Liver (tissue), 3 donors: ENCODE measurements at regions not wholly inside any gene's neighbourhood (a gene's known extent, or its start where the extent isn't known, plus 50 kb on each side); places are given as distances from the start of the nearest gene placed in this dataset.

Experiments
- ATF3 ChIP-seq: IDR thresholded peaks from 2 replicates; pipeline ENCODE4 v1.6.1; 2016; ENCODE audit warnings: antibody characterized with exemption
- CTCF ChIP-seq: fragments of 150-350 bp; IDR thresholded peaks from 2 replicates; pipeline ENCODE4 v1.5.1; 2017; ENCODE audit warnings: improper control_type of control experiment, low read depth, low read length; ENCODE audit not compliant: missing input control
- GABPA ChIP-seq, 2 donors: IDR thresholded peaks in 1 of 2; conservative IDR thresholded peaks in 1 of 2; 2 replicates each; pipeline ENCODE4 v1.6.1; 2016; ENCODE audit warnings: antibody characterized with exemption in 2 of 2, mild to moderate bottlenecking in 1 of 2, moderate library complexity in 1 of 2
- NR2F2 ChIP-seq: IDR thresholded peaks from 2 replicates; pipeline ENCODE4 v1.6.1; 2016; ENCODE audit warnings: antibody characterized with exemption
- RAD21 ChIP-seq, 2 donors: IDR thresholded peaks; 2 replicates each; pipeline ENCODE4 v1.6.1; 2016; ENCODE audit warnings: antibody characterized with exemption in 2 of 2, mild to moderate bottlenecking in 2 of 2
- REST ChIP-seq: IDR thresholded peaks from 2 replicates; pipeline ENCODE4 v1.6.1; 2016; ENCODE audit warnings: antibody characterized with exemption, mild to moderate bottlenecking
- ZBTB33 ChIP-seq: IDR thresholded peaks from 2 replicates; pipeline ENCODE4 v1.6.1; 2016; ENCODE audit warnings: antibody characterized with exemption
- donor health status: healthy.
- donor health status: healthy.

DNA sequence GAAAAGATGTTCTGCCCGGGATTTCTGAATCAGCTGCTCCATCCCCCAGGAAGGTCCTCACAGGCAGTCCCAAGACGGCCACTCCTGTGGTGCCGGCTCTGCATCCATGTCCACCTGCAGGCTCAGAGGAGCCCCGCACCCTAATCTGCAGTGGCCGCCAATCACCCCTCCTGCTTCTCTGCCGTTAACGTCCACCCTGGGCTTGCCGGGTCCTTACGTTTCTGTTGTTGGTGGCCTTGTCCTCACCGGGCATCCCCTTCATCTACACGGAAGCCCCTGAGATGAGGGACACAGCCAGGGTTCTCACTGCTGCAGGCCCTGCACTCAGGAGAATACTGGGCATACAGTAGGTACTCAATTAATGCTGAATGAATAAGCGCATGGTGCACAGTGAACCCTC lies 131.5 kb upstream of the SNTG2 start:
- no peak for TF ChIP-seq RAD21 (IDR thresholded peaks at IDR 0.05)
- TF ChIP-seq CTCF, result no peak
- no peak for TF ChIP-seq GABPA (IDR thresholded peaks at IDR 0.05 in 1 of 2, conservative IDR thresholded peaks at IDR 0.05 in 1 of 2)
- no peak for TF ChIP-seq NR2F2
- no peak for TF ChIP-seq REST
- no peak for TF ChIP-seq ZBTB33
- no peak for TF ChIP-seq ATF3
